Psoas muscle (tissue), 7 donors: ENCODE measurements at regions not wholly inside any gene's neighbourhood (a gene's known extent, or its start where the extent isn't known, plus 50 kb on each side); places are given as distances from the start of the nearest gene placed in this dataset.

Experiments
- ATAC-seq, 4 donors: fragments of 200-7000 bp; cut with Tn5 transposase; one replicate each; pipeline ENCODE4 v1.9.1; 2020; ENCODE audit warnings: moderate library complexity in 3 of 4, mild to moderate bottlenecking in 2 of 4
- DNase-seq, 2 donors: peaks; one replicate each; pipeline ENCODE4 v3.0.0-alpha.2; 2020
- H3K27ac ChIP-seq: fragments of 200-600 bp; one replicate; pipeline ENCODE4 v1.8.0; 2022
- H3K27me3 ChIP-seq, 3 donors: fragments of 200-600 bp in 1 of 3; one replicate each; pipeline versions ENCODE4 v1.6.1 to v1.8.0; 2013 to 2022; ENCODE audit warnings: low read length in 2 of 3, mild to moderate bottlenecking in 2 of 3, moderate library complexity in 1 of 3; ENCODE audit not compliant: insufficient read depth in 3 of 3
- H3K36me3 ChIP-seq, 2 donors: fragments of 200-600 bp in 1 of 2; one replicate each; pipeline versions ENCODE4 v1.6.1 to v1.8.0; 2013 to 2022; ENCODE audit warnings: low read depth in 1 of 2, mild to moderate bottlenecking in 1 of 2, moderate library complexity in 1 of 2; ENCODE audit not compliant: insufficient read depth in 1 of 2
- H3K4me1 ChIP-seq: fragments of 200-600 bp; one replicate; pipeline ENCODE4 v1.8.0; 2022
- H3K4me3 ChIP-seq: fragments of 200-600 bp; one replicate; pipeline ENCODE4 v1.8.0; 2022; ENCODE audit warnings: mild to moderate bottlenecking
- H3K9me3 ChIP-seq: fragments of 200-600 bp; one replicate; pipeline ENCODE4 v1.8.0; 2022
- CTCF ChIP-seq: fragments of 200-600 bp; IDR thresholded peaks from one replicate; pipeline ENCODE4 v1.8.0; 2022; ENCODE audit warnings: antibody characterized with exemption
- WGBS, 3 donors: extraction: QIAGEN DNeasy Blood & Tissue Kit; methylation state at CpG; one replicate each; pipeline versions ENCODE4 v1.1.6 to v1.1.7; 2013; 5-methylcytosine and 5-hydroxymethylcytosine counted together
- intact Hi-C, 2 donors: fragments of 100-400 bp; cut with DNase I; formaldehyde crosslinking; loops; one replicate each; pipeline versions ENCODE4 v1.11.0 to v1.14.2; 2022
- donor health status: healthy with polysubstance abuse.
- donor health status: DM: no; HTN: no; CAD: no; lungs with moderate emphysema.
- donor health status: Bipolar disorder and iron deficiency.
- donor health status: healthy.
- donor health status: DM: yes; HTN: yes; CAD: no.
- donor health status: DM: no; HTN: no; CAD: no.
- donor health status: DM: yes; HTN: yes; CAD: no.

GRCh38 chr4:175435381-175435783 lies 376.7 kb downstream of the GPM6A start:
- TF ChIP-seq CTCF, result no peak
- intact Hi-C loops, result no loop called here
- H3K27ac ChIP-seq, result no peak overlapping the region
- no peaks in the 10 kb centered on the region for H3K4me1 ChIP-seq
- no peaks in the 10 kb centered on the region for H3K27me3 ChIP-seq
- no peaks in the 10 kb centered on the region for H3K9me3 ChIP-seq
- no peak for DNase-seq
- ATAC-seq, result no peak
- H3K36me3 ChIP-seq, result no peaks in the 10 kb centered on the region
- 36 to 59% (median 36%) methylated on average over 4 of the region's 4 CpGs for WGBS, 3 donors
- H3K4me3 ChIP-seq, result no peak overlapping the region

- DNase-seq (no peak), ATAC-seq (no peak)
- Histone ChIP-seq H3K27ac (no peak overlapping the region), H3K27me3 (no peaks in the 10 kb centered on the region), H3K4me1 (no peaks in the 10 kb centered on the region), H3K9me3 (no peaks in the 10 kb centered on the region), H3K4me3 (no peak overlapping the region), H3K36me3 (no peaks in the 10 kb centered on the region)
- WGBS, 3 donors, result 75 to 86% (median 85%) methylated on average over 1 of the region's 1 CpG
- intact Hi-C loops, result no loop called here
- no peak for TF ChIP-seq CTCF
These were observed 375.9 kb downstream of the GPM6A start for GRCh38 chr4:175436196-175436595.

GRCh38 chr4:175440786-175441185 lies 371.3 kb downstream of the GPM6A start:
- no peaks in the 10 kb centered on the region for H3K9me3 ChIP-seq
- DNase-seq (no peak), ATAC-seq (no peak)
- no peaks in the 10 kb centered on the region for H3K4me1 ChIP-seq
- 81 to 91% (median 82%) methylated on average over 2 of the region's 2 CpGs for WGBS, 3 donors
- H3K27me3 ChIP-seq, result no peaks in the 10 kb centered on the region
- no peak overlapping the region for H3K27ac ChIP-seq
- H3K4me3 ChIP-seq, result no peak overlapping the region
- intact Hi-C loops, result no loop called here
- no peaks in the 10 kb centered on the region for H3K36me3 ChIP-seq
- TF ChIP-seq CTCF, result no peak

- Histone ChIP-seq H3K4me3 (no peak overlapping the region), H3K36me3 (no peaks in the 10 kb centered on the region), H3K27ac (no peak overlapping the region), H3K4me1 (no peaks in the 10 kb centered on the region), H3K9me3 (no peaks in the 10 kb centered on the region), H3K27me3 (no peaks in the 10 kb centered on the region)
- no peak for TF ChIP-seq CTCF
- intact Hi-C loops, result no loop called here
- ATAC-seq, result no peak
- no peak for DNase-seq
- 82 to 85% (median 84%) methylated on average over 7 of the region's 7 CpGs for WGBS, 3 donors
These were observed 370.8 kb downstream of the GPM6A start for GRCh38 chr4:175441256-175441655.

- H3K27me3 ChIP-seq, result no peaks in the 10 kb centered on the region
- no peak for ATAC-seq
- no peak for TF ChIP-seq CTCF
- WGBS, 3 donors, result 56 to 67% (median 59%) methylated on average over 3 of the region's 3 CpGs
- no peak overlapping the region for H3K27ac ChIP-seq
- DNase-seq, result no peak
- no peaks in the 10 kb centered on the region for H3K36me3 ChIP-seq
- no peaks in the 10 kb centered on the region for H3K4me1 ChIP-seq
- intact Hi-C loops, result no loop called here
- no peak overlapping the region for H3K4me3 ChIP-seq
- no peaks in the 10 kb centered on the region for H3K9me3 ChIP-seq
These were observed 368.5 kb downstream of the GPM6A start for GRCh38 chr4:175443547-175443946.
